Coronary artery (tissue), 2 donors: ENCODE measurements at regions not wholly inside any gene's neighbourhood (a gene's known extent, or its start where the extent isn't known, plus 50 kb on each side); places are given as distances from the start of the nearest gene placed in this dataset.

ENCODE experiments used
- DNase-seq: peaks from one replicate; pipeline ENCODE4 v3.0.0-alpha.2; 2017; ENCODE audit warnings: low spot score
- H3K27ac ChIP-seq, 2 donors: fragments of 200-600 bp; sonication (generic); one replicate each; pipeline ENCODE4 v1.5.1; 2016 to 2019
- H3K4me3 ChIP-seq: fragments of 200-600 bp; sonication (generic); 2 replicates; pipeline ENCODE4 v1.5.1; 2016; ENCODE audit warnings: mild to moderate bottlenecking, moderate library complexity
- CTCF ChIP-seq: fragments of 200-600 bp; sonication (generic); IDR thresholded peaks from one replicate; pipeline ENCODE4 v1.5.1; 2019; ENCODE audit warnings: antibody characterized with exemption

DNA sequence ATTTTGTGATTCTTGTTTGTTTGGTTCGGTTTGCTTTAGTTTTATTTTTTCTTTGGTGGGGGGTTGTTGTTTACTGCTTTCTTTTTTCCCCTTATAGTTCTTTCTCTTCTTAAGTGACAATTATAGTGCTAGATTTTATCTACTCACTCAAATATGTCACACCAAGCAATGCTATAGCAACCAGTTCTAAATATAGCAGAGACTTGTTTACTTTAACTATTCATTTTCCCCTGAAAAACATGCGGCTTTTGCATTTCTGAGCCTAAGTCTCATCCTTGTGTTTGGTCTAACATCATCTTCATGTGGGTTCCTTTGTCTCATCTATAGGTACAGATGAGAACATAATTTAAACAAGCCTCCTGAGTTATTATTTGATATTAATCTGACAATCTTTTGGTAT, 676.6 kb downstream of the FAT4 start:
- no peak for DNase-seq

DNA sequence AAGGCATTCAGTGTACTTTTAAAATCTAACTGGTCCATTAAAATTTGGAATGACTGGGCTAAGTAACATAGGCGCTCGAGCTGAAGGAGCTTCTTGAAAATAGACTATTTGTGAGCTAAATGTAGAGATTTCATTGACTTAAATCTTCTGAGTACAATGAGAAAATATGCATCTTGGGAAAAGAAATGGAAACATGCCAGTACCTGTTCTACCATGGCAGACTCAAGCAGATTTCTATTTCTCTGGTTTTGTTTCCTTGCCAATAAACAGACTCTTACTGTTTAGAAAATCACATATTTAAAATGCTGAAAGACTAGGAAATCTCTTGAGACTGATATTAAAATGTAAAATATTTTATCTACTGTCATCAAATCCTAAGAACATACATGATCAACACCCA, 678.1 kb downstream of the FAT4 start:
- no peak overlapping the region for H3K27ac ChIP-seq
- no peak for TF ChIP-seq CTCF
- H3K4me3 ChIP-seq, result no peak overlapping the region
- no peak for DNase-seq

More for the DNA sequence above, 676.6 kb downstream of the FAT4 start:
- Histone ChIP-seq H3K27ac (no peak overlapping the region), H3K4me3 (no peak overlapping the region)
- no peak for TF ChIP-seq CTCF

- TF ChIP-seq CTCF, result no peak
- DNase-seq, result no peak
Observed at GRCh38 chr4:125994024-125994423, 679.3 kb downstream of the FAT4 start.

DNA sequence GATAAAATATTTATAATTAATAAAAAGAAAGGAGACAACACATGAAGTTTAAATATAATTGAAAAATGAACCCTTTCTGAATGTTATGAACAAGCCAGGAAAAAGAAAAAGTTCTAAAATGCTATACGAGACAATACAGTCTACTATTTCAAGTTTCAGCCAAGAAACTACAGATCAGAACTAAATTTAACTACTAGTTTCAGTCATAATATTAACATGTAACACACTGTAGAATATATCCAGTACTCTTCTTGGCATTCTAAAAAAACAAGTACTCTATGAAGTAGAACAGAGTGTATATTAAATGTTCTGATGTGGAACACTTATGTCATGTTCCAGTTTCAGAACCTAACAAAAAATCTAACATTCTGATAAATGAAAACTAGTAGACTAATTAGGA, 679.7 kb downstream of the FAT4 start:
- peak overlapping the region; percentile 52 for H3K4me3 ChIP-seq
- H3K27ac ChIP-seq, result no peak overlapping the region
- DNase-seq, result no peak
- TF ChIP-seq CTCF, result no peak

More at GRCh38 chr4:125994024-125994423, 679.3 kb downstream of the FAT4 start:
- Histone ChIP-seq H3K4me3 (peak overlapping the region; percentile 52), H3K27ac (no peak overlapping the region)

DNA sequence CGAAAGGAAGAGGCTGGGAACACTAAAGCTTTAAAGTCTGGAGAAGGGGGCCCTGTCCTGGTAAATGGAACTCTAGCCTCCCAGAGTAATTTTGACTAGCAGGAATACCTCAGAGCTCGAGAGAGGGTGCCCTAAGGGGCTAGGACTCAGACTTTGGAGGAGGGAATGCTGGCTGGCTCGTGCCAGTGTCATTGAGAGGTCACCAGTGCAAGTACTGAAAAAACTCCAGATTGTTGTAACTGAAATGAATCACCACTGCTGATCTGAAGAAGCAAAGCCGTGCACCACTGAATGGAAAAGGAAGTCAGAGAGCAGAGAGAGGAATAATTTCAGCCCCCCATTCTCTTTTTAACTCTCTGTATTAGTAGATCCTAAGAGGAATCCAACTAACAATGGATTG, 690.2 kb downstream of the FAT4 start:
- no peak for DNase-seq
- Histone ChIP-seq H3K27ac (no peak overlapping the region), H3K4me3 (no peak overlapping the region)
- no peak for TF ChIP-seq CTCF

DNA sequence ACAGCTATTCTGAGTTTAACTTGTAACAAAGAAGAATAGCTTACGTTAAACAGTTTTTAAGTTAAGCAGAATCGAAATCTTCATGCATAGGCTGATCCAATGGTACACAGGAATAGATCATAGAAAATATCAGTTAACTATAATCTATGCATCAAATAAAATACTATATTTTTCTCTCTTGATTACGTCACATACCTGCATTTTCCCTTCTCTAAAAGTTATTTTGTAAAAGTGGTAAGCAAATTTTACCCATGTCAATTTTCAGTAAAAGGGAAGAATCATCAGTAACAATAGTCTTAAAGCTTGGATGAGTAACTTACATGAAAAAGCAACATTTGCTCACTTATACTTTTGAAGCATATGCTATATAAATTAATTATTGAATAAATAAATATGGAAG, 692.4 kb downstream of the FAT4 start:
- Histone ChIP-seq H3K4me3 (no peak overlapping the region), H3K27ac (no peak overlapping the region)
- no peak for TF ChIP-seq CTCF
- DNase-seq, result no peak

DNA sequence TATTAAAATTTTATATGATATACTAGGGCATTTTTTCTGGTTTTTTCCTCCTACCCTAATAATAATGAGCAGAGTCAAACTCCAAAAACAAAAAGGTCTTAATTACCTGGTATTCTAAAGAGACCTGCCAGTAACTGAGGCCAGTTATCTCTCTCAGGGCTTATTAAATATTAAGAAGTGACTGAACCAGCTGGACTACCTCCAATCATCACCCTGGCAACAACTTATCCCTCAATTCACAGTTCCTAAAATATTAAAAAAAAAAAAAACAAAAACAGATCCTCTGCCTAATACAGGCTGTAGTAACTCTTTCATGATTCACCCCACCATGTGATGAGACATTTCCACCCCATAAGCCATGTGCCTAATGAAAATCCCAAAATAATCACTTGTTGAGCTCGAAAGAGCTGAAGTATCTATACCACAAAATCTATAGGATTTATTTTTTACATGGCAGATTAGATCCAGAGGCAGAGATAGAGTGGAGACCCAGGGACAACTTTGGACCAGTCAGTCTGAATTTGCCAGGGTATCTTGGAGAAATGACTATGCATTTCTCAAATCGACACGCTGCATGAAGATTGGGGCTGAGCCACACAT, 698.0 kb downstream of the FAT4 start:
- no peak for TF ChIP-seq CTCF
- DNase-seq, result no peak
- Histone ChIP-seq H3K4me3 (no peak overlapping the region), H3K27ac (no peak overlapping the region)
